ENCODE measurements at regions not wholly inside any gene's neighbourhood (a gene's known extent, or its start where the extent isn't known, plus 50 kb on each side); places are given as distances from the start of the nearest gene placed in this dataset.
A peak's percentile ranks its signal among the peaks of the same experiment; 100 is the strongest.

DNA sequence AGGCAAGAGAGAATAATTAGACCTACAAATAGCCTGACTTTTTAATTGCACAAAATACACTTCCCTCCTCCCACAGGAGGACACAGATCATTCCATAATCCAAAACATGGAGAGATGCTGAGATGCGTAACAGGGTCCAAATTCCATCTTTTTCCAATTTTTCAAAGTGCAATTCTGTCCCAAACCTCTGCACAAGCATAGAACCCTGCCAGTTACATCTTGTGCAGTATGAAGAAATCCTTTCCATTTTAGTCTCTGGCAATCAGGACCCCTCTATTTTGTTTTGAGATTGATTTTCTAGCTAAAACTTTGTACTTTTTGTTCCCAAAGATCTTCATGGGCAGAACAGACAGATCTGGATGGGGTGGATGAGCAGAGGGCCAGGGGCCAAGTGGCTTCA lies 209.2 kb downstream of the B3GLCT start:
- no peaks in the 10 kb centered on the region for H4K20me1 ChIP-seq (ENCODE audit: insufficient read depth, low read length)
- DNase-seq (ENCODE audit: insufficient read length, low spot score, missing footprints), result no peak
- H3K79me2 ChIP-seq (ENCODE audit: insufficient read depth, low read length), result no peaks in the 10 kb centered on the region
- no peak overlapping the region for H3K4me3 ChIP-seq (ENCODE audit: insufficient read depth, low read length)
- H3K36me3 ChIP-seq (ENCODE audit: insufficient read depth, low read length), result no peaks in the 10 kb centered on the region
- H3K9me3 ChIP-seq (ENCODE audit: low read depth, low read length), result no peaks in the 10 kb centered on the region
- H2AFZ ChIP-seq (ENCODE audit: low read length), result no peak overlapping the region
- no peak overlapping the region for H3K4me2 ChIP-seq (ENCODE audit: insufficient read depth, low read length)
- H3K27ac ChIP-seq (ENCODE audit: low read depth, low read length), result no peak overlapping the region
- TF ChIP-seq, protein P1, sequence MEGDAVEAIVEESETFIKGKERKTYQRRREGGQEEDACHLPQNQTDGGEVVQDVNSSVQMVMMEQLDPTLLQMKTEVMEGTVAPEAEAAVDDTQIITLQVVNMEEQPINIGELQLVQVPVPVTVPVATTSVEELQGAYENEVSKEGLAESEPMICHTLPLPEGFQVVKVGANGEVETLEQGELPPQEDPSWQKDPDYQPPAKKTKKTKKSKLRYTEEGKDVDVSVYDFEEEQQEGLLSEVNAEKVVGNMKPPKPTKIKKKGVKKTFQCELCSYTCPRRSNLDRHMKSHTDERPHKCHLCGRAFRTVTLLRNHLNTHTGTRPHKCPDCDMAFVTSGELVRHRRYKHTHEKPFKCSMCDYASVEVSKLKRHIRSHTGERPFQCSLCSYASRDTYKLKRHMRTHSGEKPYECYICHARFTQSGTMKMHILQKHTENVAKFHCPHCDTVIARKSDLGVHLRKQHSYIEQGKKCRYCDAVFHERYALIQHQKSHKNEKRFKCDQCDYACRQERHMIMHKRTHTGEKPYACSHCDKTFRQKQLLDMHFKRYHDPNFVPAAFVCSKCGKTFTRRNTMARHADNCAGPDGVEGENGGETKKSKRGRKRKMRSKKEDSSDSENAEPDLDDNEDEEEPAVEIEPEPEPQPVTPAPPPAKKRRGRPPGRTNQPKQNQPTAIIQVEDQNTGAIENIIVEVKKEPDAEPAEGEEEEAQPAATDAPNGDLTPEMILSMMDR (IDR thresholded peaks at IDR 0.05; ENCODE audit: extremely low read depth, low read depth, low read length), result no peak
- H3K27me3 ChIP-seq (ENCODE audit: insufficient read depth, low read length), result peaks cover 7% of the 10 kb centered on the region
- H3K4me1 ChIP-seq (ENCODE audit: insufficient read depth, low read length), result no peaks in the 10 kb centered on the region

DNA sequence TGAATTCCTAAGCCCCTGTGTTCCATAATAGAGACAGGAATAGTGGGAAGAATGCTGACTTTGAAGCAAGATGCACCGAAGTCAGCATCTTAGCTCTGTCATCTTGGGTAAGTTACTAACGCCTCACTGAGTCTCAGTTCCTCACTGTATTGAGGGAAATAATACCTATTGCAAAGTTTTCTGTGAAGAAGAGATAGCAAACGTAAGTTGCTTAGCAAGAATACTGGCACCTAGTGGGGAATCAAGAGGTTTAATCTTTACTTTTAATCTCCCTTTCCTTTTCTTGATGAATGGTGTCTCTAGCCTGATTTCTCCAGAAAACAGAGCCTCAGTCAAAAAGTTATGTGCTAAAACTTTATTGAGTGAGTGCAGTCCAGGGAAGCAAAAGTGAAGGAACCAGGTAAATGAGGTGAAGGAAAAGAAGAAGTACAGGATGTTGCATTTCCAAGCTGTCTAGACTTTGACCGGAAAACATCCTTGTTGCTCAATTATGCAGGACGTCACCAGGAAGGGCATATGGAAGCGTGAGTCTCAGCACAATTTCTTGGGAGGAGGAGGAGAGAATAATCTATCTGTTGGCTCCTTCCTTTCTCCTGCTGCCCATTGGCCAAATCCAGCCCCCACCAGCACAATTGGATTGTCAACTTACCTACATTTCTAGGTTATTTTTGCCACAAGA lies 210.0 kb downstream of the B3GLCT start:
- Histone ChIP-seq H3K27ac (ENCODE audit: low read depth, low read length) (no peak overlapping the region), H3K27me3 (ENCODE audit: insufficient read depth, low read length) (peaks cover 7% of the 10 kb centered on the region), H3K9me3 (ENCODE audit: low read depth, low read length) (no peaks in the 10 kb centered on the region), H3K4me1 (ENCODE audit: insufficient read depth, low read length) (no peaks in the 10 kb centered on the region), H2AFZ (ENCODE audit: low read length) (no peak overlapping the region), H3K79me2 (ENCODE audit: insufficient read depth, low read length) (no peaks in the 10 kb centered on the region), H3K36me3 (ENCODE audit: insufficient read depth, low read length) (no peaks in the 10 kb centered on the region), H3K4me2 (ENCODE audit: insufficient read depth, low read length) (no peak overlapping the region), H4K20me1 (ENCODE audit: insufficient read depth, low read length) (no peaks in the 10 kb centered on the region), H3K4me3 (ENCODE audit: insufficient read depth, low read length) (no peak overlapping the region)
- TF ChIP-seq, protein P1 (IDR thresholded peaks at IDR 0.05; ENCODE audit: extremely low read depth, low read depth, low read length), result peak; percentile 48
- peak; percentile 4 for DNase-seq (ENCODE audit: insufficient read length, low spot score, missing footprints)

DNA sequence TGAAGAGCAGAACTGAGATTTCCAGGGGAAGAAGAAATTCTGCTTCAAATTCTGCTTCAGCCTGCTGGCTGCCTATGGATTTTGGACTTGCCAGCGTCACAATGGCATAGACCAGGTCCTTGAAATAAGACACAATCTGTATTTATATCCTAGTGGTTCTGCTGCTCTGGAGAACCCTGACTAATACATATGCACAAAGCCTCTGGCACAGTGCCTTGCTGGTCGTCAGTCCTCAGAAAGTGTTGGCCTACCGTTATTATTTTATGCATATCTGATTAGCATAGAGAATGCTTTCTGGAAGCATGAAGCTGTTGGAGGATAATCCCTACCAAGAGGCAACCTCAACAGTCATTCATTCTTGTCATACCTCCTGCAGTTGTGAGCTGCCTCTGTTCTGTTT lies 213.7 kb downstream of the B3GLCT start:
- Histone ChIP-seq H3K4me1 (ENCODE audit: insufficient read depth, low read length) (no peaks in the 10 kb centered on the region), H3K9me3 (ENCODE audit: low read depth, low read length) (no peaks in the 10 kb centered on the region), H3K27ac (ENCODE audit: low read depth, low read length) (no peak overlapping the region), H4K20me1 (ENCODE audit: insufficient read depth, low read length) (no peaks in the 10 kb centered on the region), H3K4me2 (ENCODE audit: insufficient read depth, low read length) (no peak overlapping the region), H2AFZ (ENCODE audit: low read length) (no peak overlapping the region), H3K79me2 (ENCODE audit: insufficient read depth, low read length) (no peaks in the 10 kb centered on the region), H3K36me3 (ENCODE audit: insufficient read depth, low read length) (no peaks in the 10 kb centered on the region), H3K4me3 (ENCODE audit: insufficient read depth, low read length) (no peak overlapping the region), H3K27me3 (ENCODE audit: insufficient read depth, low read length) (peaks cover 7% of the 10 kb centered on the region)
- TF ChIP-seq, protein P1 (IDR thresholded peaks at IDR 0.05; ENCODE audit: extremely low read depth, low read depth, low read length), result no peak
- no peak for DNase-seq (ENCODE audit: insufficient read length, low spot score, missing footprints)

DNA sequence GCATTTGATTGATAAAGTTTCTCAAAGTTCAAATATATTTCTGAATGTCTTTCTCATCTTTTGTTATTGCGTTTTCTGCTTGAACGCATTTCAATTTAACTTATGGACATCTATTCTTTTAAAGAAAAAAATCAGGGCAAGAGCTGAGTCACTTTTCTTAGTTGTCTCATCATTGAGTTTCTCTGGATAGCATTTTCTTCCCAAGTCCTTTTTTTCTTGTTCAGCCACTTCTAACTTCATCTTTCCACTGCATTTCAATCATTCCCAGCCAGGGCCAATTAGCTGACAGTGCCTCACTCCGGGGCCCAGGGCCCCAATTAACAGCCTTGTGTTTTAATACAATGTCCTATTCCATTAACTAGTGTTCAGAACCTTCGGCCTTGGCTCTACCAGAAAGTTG lies 216.3 kb downstream of the B3GLCT start:
- Histone ChIP-seq H3K27me3 (ENCODE audit: insufficient read depth, low read length) (peaks cover 9% of the 10 kb centered on the region), H3K27ac (ENCODE audit: low read depth, low read length) (no peak overlapping the region), H3K36me3 (ENCODE audit: insufficient read depth, low read length) (no peaks in the 10 kb centered on the region), H2AFZ (ENCODE audit: low read length) (no peak overlapping the region), H3K9me3 (ENCODE audit: low read depth, low read length) (no peaks in the 10 kb centered on the region), H3K4me3 (ENCODE audit: insufficient read depth, low read length) (no peak overlapping the region), H3K4me1 (ENCODE audit: insufficient read depth, low read length) (no peaks in the 10 kb centered on the region), H3K79me2 (ENCODE audit: insufficient read depth, low read length) (no peaks in the 10 kb centered on the region), H3K4me2 (ENCODE audit: insufficient read depth, low read length) (no peak overlapping the region), H4K20me1 (ENCODE audit: insufficient read depth, low read length) (no peaks in the 10 kb centered on the region)
- no peak for DNase-seq (ENCODE audit: insufficient read length, low spot score, missing footprints)
- TF ChIP-seq, protein P1 (IDR thresholded peaks at IDR 0.05; ENCODE audit: extremely low read depth, low read depth, low read length), result no peak

Data from osteoblast (primary cell).